Kidney (tissue), 13 donors: ENCODE measurements at regions not wholly inside any gene's neighbourhood (a gene's known extent, or its start where the extent isn't known, plus 50 kb on each side); places are given as distances from the start of the nearest gene placed in this dataset.

Source experiments
- DNase-seq, 5 donors: peaks; one replicate each; pipeline ENCODE4 v3.0.0-alpha.2; 2013 to 2020
- FAIRE-seq: peaks from 2 replicates; lab custom pipeline; 2012; peaks lifted over from hg19 to GRCh38; lab: Jason Lieb, UNC
- H3K27ac ChIP-seq, 2 donors: one replicate each; pipeline ENCODE4 v1.7.0; 2013; ENCODE audit warnings: low read depth in 2 of 2, low read length in 2 of 2, inconsistent platforms in 1 of 2
- H3K27me3 ChIP-seq: one replicate; pipeline ENCODE4 v1.7.1; 2013; ENCODE audit warnings: low read length, inconsistent platforms; ENCODE audit not compliant: control insufficient read depth, insufficient read depth
- H3K36me3 ChIP-seq, 3 donors: one replicate each; pipeline versions ENCODE4 v1.7.0 to v1.7.1; 2013; ENCODE audit warnings: low read length in 3 of 3, control low read depth in 1 of 3, inconsistent platforms in 1 of 3; ENCODE audit not compliant: insufficient read depth in 3 of 3, control insufficient read depth in 2 of 3
- H3K4me1 ChIP-seq, 3 donors: one replicate each; pipeline versions ENCODE4 v1.7.0 to v1.7.1; 2013; ENCODE audit warnings: low read length in 3 of 3, inconsistent platforms in 1 of 3, low read depth in 1 of 3; ENCODE audit not compliant: control insufficient read depth in 2 of 3, insufficient read depth in 2 of 3
- H3K4me3 ChIP-seq, 3 donors: one replicate each; pipeline versions ENCODE4 v1.7.0 to v1.8.1; 2013; ENCODE audit warnings: low read length in 3 of 3, control low read depth in 1 of 3, inconsistent platforms in 1 of 3
- H3K9ac ChIP-seq, 3 donors: one replicate each; pipeline versions ENCODE4 v1.7.0 to v1.7.1; 2013; ENCODE audit warnings: low read length in 3 of 3, control low read depth in 1 of 3, inconsistent platforms in 1 of 3
- H3K9me3 ChIP-seq, 3 donors: one replicate each; pipeline versions ENCODE4 v1.7.0 to v1.7.1; 2013; ENCODE audit warnings: low read length in 3 of 3, control low read depth in 1 of 3, inconsistent platforms in 1 of 3; ENCODE audit not compliant: control insufficient read depth in 2 of 3, insufficient read depth in 1 of 3
- intact Hi-C: fragments of 100-400 bp; cut with DNase I; formaldehyde crosslinking; loops from one replicate; pipeline ENCODE4 v1.11.1; 2022
- TF ChIP-seq, protein P1 (sequence below): IDR thresholded peaks from 3 replicates; pipeline ENCODE4 v1.5.1; 2012; ENCODE audit warnings: mild to moderate bottlenecking, moderate library complexity, borderline replicate concordance; ENCODE audit not compliant: insufficient read depth; ENCODE audit errors: extremely low read depth
- donor health status: control.
- donor health status: control.
- donor health status: control.
- donor health status: control.
- donor health status: control.
- donor health status: DM: yes; HTN: yes; CAD: no.
- donor health status: Normal renal cell carcinoma (clear cell type).

GRCh38 chr12:70045036-70045435, 198.2 kb upstream of the CNOT2 start:
- TF ChIP-seq, protein P1, sequence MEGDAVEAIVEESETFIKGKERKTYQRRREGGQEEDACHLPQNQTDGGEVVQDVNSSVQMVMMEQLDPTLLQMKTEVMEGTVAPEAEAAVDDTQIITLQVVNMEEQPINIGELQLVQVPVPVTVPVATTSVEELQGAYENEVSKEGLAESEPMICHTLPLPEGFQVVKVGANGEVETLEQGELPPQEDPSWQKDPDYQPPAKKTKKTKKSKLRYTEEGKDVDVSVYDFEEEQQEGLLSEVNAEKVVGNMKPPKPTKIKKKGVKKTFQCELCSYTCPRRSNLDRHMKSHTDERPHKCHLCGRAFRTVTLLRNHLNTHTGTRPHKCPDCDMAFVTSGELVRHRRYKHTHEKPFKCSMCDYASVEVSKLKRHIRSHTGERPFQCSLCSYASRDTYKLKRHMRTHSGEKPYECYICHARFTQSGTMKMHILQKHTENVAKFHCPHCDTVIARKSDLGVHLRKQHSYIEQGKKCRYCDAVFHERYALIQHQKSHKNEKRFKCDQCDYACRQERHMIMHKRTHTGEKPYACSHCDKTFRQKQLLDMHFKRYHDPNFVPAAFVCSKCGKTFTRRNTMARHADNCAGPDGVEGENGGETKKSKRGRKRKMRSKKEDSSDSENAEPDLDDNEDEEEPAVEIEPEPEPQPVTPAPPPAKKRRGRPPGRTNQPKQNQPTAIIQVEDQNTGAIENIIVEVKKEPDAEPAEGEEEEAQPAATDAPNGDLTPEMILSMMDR: no peak
- Histone ChIP-seq H3K27ac (no peak overlapping the region), H3K9ac (no peak overlapping the region), H3K4me1 (no peaks in the 10 kb centered on the region), H3K4me3 (no peak overlapping the region), H3K27me3 (no peaks in the 10 kb centered on the region), H3K9me3 (no peaks in the 10 kb centered on the region), H3K36me3 (no peaks in the 10 kb centered on the region)
- intact Hi-C loops: no loop called here
- DNase-seq: no peak
- FAIRE-seq: no peak

- Histone ChIP-seq H3K9me3 (no peaks in the 10 kb centered on the region), H3K9ac (no peak overlapping the region), H3K4me3 (no peak overlapping the region), H3K27ac (no peak overlapping the region), H3K27me3 (no peaks in the 10 kb centered on the region), H3K36me3 (no peaks in the 10 kb centered on the region), H3K4me1 (no peaks in the 10 kb centered on the region)
- intact Hi-C loops: no loop called here
- no peak for FAIRE-seq
- TF ChIP-seq, protein P1: no peak
- no peak for DNase-seq
These were observed 197.7 kb upstream of the CNOT2 start for GRCh38 chr12:70045514-70045913.

DNA sequence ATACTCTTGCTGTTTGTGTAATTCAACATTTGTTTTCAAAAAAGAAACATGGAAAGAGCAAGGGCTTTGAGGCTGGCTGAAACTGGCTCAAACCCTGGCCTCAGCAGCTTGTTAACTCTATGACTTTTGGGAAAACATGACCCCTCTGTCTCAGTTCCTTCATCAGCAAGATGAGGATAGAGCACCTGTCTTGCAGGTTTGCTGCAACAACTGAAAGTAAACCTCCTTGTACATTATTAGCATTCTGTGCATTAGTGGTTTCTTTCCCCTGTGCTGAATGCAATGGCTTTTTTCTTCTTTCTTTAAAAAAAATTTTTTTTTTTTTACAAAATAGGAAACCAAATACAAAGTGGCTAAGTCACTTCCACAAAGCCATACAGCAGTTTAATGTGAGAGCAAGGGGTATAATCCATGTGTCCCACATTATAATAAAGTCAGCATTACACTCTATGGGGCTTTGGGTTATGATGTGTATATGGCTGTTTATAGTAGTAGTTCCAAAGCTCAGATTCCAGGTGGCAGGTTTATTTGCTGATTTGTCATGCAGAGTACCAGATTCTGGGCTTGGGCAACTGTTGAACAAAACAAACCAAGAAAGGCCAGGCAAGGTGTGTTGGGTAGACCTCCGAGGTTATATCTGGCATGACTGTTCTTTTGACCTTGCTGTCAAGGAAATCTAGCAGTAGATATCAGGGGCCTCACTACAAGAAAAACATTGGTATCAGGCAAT, 194.5 kb upstream of the CNOT2 start:
- no peaks in the 10 kb centered on the region for H3K36me3 ChIP-seq
- no peak overlapping the region for H3K9ac ChIP-seq
- intact Hi-C loops: no loop called here
- DNase-seq (no peak), FAIRE-seq (no peak)
- H3K4me1 ChIP-seq: no peaks in the 10 kb centered on the region
- H3K27me3 ChIP-seq: no peaks in the 10 kb centered on the region
- no peak overlapping the region for H3K27ac ChIP-seq
- TF ChIP-seq, protein P1: no peak
- H3K4me3 ChIP-seq: no peak overlapping the region
- H3K9me3 ChIP-seq: no peaks in the 10 kb centered on the region
